Activated T-cell treated with anti-CD3 and anti-CD28 coated beads, Interleukin-2, amount 50 U/mL, for 72 hours (primary cell): ENCODE measurements at regions not wholly inside any gene's neighbourhood (a gene's known extent, or its start where the extent isn't known, plus 50 kb on each side); places are given as distances from the start of the nearest gene placed in this dataset.

Experiments used
- ATAC-seq, 2 donors: fragments of 150-1000 bp; cut with Tn5 transposase; replicated peaks in 1 of 2; 2 replicates each; pipeline ENCODE4 v1.10.0; 2021; ENCODE audit warnings: moderate library complexity in 2 of 2, mild to moderate bottlenecking in 1 of 2
- DNase-seq, 2 donors: peaks; one replicate each; pipeline ENCODE4 v3.0.0; 2021 to 2022; ENCODE audit warnings: mixed read lengths in 1 of 2
- H3K27ac Mint-ChIP-seq: one replicate; pipeline ENCODE4 v1.8.0; 2022; ENCODE audit warnings: mild to moderate bottlenecking, moderate library complexity, mixed read lengths
- H3K27me3 Mint-ChIP-seq: one replicate; pipeline ENCODE4 v1.8.0; 2022; ENCODE audit warnings: low read depth, mixed read lengths
- H3K36me3 Mint-ChIP-seq, 2 donors: one replicate each; pipeline ENCODE4 v1.8.0; 2022; ENCODE audit warnings: mixed read lengths in 2 of 2, mild to moderate bottlenecking in 1 of 2; ENCODE audit not compliant: insufficient read depth in 2 of 2
- H3K4me1 Mint-ChIP-seq: one replicate; pipeline ENCODE4 v1.8.0; 2022; ENCODE audit warnings: low read depth, mixed read lengths
- H3K4me3 Mint-ChIP-seq, 2 donors: one replicate each; pipeline ENCODE4 v1.8.0; 2022; ENCODE audit warnings: mild to moderate bottlenecking in 2 of 2, mixed read lengths in 2 of 2, moderate library complexity in 2 of 2
- H3K9me3 Mint-ChIP-seq, 2 donors: one replicate each; pipeline ENCODE4 v1.8.0; 2022; ENCODE audit warnings: mixed read lengths in 2 of 2

- peak overlapping the region; percentile 62 for H3K27ac Mint-ChIP-seq
- H3K9me3 Mint-ChIP-seq = no peaks in the 10 kb centered on the region
- H3K36me3 Mint-ChIP-seq = no peaks in the 10 kb centered on the region
- H3K27me3 Mint-ChIP-seq = peaks cover 35% of the 10 kb centered on the region
- DNase-seq = no peak
- ATAC-seq = no peak
- no peak overlapping the region for H3K4me3 Mint-ChIP-seq
- no peaks in the 10 kb centered on the region for H3K4me1 Mint-ChIP-seq
Measured at GRCh38 chr10:128539510-128540127, 413.4 kb upstream of the MKI67 start.

GRCh38 chr10:128540128-128540762, 414.0 kb upstream of the MKI67 start:
- ATAC-seq (no peak), DNase-seq (no peak)
- peaks cover 35% of the 10 kb centered on the region for H3K27me3 Mint-ChIP-seq
- H3K27ac Mint-ChIP-seq = no peak overlapping the region
- H3K9me3 Mint-ChIP-seq = no peaks in the 10 kb centered on the region
- no peaks in the 10 kb centered on the region for H3K36me3 Mint-ChIP-seq
- H3K4me3 Mint-ChIP-seq = no peak overlapping the region
- no peaks in the 10 kb centered on the region for H3K4me1 Mint-ChIP-seq

- no peak overlapping the region for H3K4me3 Mint-ChIP-seq
- H3K4me1 Mint-ChIP-seq = no peaks in the 10 kb centered on the region
Measured at GRCh38 chr10:128540781-128541761, 414.8 kb upstream of the MKI67 start.

GRCh38 chr10:128541926-128542475, 415.8 kb upstream of the MKI67 start:
- no peak overlapping the region for H3K27ac Mint-ChIP-seq
- H3K9me3 Mint-ChIP-seq = no peaks in the 10 kb centered on the region
- H3K4me1 Mint-ChIP-seq = no peaks in the 10 kb centered on the region
- ATAC-seq (no peak), DNase-seq (no peak)
- H3K36me3 Mint-ChIP-seq = no peaks in the 10 kb centered on the region
- no peak overlapping the region for H3K4me3 Mint-ChIP-seq
- peaks cover 35% of the 10 kb centered on the region for H3K27me3 Mint-ChIP-seq

More at GRCh38 chr10:128540781-128541761, 414.8 kb upstream of the MKI67 start:
- DNase-seq (no peak), ATAC-seq (no peak)
- no peaks in the 10 kb centered on the region for H3K36me3 Mint-ChIP-seq
- peaks cover 35% of the 10 kb centered on the region for H3K27me3 Mint-ChIP-seq
- H3K9me3 Mint-ChIP-seq = no peaks in the 10 kb centered on the region
- H3K27ac Mint-ChIP-seq = no peak overlapping the region

- Mint-ChIP-seq H3K36me3 (no peaks in the 10 kb centered on the region), H3K27ac (no peak overlapping the region), H3K9me3 (no peaks in the 10 kb centered on the region), H3K4me3 (no peak overlapping the region), H3K4me1 (no peaks in the 10 kb centered on the region), H3K27me3 (peaks cover 35% of the 10 kb centered on the region)
- no peak for ATAC-seq
- DNase-seq = no peak
Measured at GRCh38 chr10:128542659-128543058, 416.4 kb upstream of the MKI67 start.

- no peak overlapping the region for H3K27ac Mint-ChIP-seq
- H3K4me1 Mint-ChIP-seq = no peaks in the 10 kb centered on the region
- H3K9me3 Mint-ChIP-seq = no peaks in the 10 kb centered on the region
- H3K36me3 Mint-ChIP-seq = no peaks in the 10 kb centered on the region
- no peak overlapping the region for H3K4me3 Mint-ChIP-seq
- DNase-seq (no peak), ATAC-seq (no peak)
- peaks cover 35% of the 10 kb centered on the region for H3K27me3 Mint-ChIP-seq
Measured at GRCh38 chr10:128543151-128543550, 416.9 kb upstream of the MKI67 start.

GRCh38 chr10:128545216-128545615, 419.0 kb upstream of the MKI67 start:
- ATAC-seq (no peak), DNase-seq (no peak)
- no peaks in the 10 kb centered on the region for H3K36me3 Mint-ChIP-seq
- peaks cover 17% of the 10 kb centered on the region for H3K27me3 Mint-ChIP-seq
- no peak overlapping the region for H3K4me3 Mint-ChIP-seq
- H3K27ac Mint-ChIP-seq = no peak overlapping the region
- H3K4me1 Mint-ChIP-seq = no peaks in the 10 kb centered on the region
- no peaks in the 10 kb centered on the region for H3K9me3 Mint-ChIP-seq

- no peak overlapping the region for H3K4me3 Mint-ChIP-seq
- H3K27me3 Mint-ChIP-seq = peaks cover 6% of the 10 kb centered on the region
- no peaks in the 10 kb centered on the region for H3K36me3 Mint-ChIP-seq
- no peak for DNase-seq
- no peak for ATAC-seq
- no peak overlapping the region for H3K27ac Mint-ChIP-seq
- H3K4me1 Mint-ChIP-seq = no peaks in the 10 kb centered on the region
- peaks cover 0 to 3% of the 10 kb centered on the region in 2 donors for H3K9me3 Mint-ChIP-seq
Measured at GRCh38 chr10:128546651-128547165, 420.5 kb upstream of the MKI67 start.

GRCh38 chr10:128549101-128549608, 422.9 kb upstream of the MKI67 start:
- no peaks in the 10 kb centered on the region for H3K4me1 Mint-ChIP-seq
- no peak overlapping the region for H3K4me3 Mint-ChIP-seq
- no peak overlapping the region for H3K27ac Mint-ChIP-seq
- DNase-seq (no peak), ATAC-seq (no peak)
- H3K27me3 Mint-ChIP-seq = no peaks in the 10 kb centered on the region
- peaks cover 0 to 3% of the 10 kb centered on the region in 2 donors for H3K9me3 Mint-ChIP-seq
- no peaks in the 10 kb centered on the region for H3K36me3 Mint-ChIP-seq

GRCh38 chr10:128550045-128550444, 423.8 kb upstream of the MKI67 start:
- Mint-ChIP-seq H3K27ac (no peak overlapping the region), H3K36me3 (no peaks in the 10 kb centered on the region), H3K4me3 (no peak overlapping the region), H3K27me3 (no peaks in the 10 kb centered on the region), H3K4me1 (no peaks in the 10 kb centered on the region), H3K9me3 (peaks cover 0 to 3% of the 10 kb centered on the region in 2 donors)
- no peak for DNase-seq
- no peak for ATAC-seq

- Mint-ChIP-seq H3K27me3 (no peaks in the 10 kb centered on the region), H3K4me1 (no peaks in the 10 kb centered on the region), H3K9me3 (peaks cover 0 to 3% of the 10 kb centered on the region in 2 donors), H3K36me3 (no peaks in the 10 kb centered on the region), H3K4me3 (no peak overlapping the region), H3K27ac (no peak overlapping the region)
- DNase-seq (no peak), ATAC-seq (no peak)
Measured at GRCh38 chr10:128551475-128551874, 425.3 kb upstream of the MKI67 start.

- no peaks in the 10 kb centered on the region for H3K4me1 Mint-ChIP-seq
- H3K4me3 Mint-ChIP-seq = no peak overlapping the region
- no peak for ATAC-seq
- H3K27ac Mint-ChIP-seq = no peak overlapping the region
- H3K27me3 Mint-ChIP-seq = no peaks in the 10 kb centered on the region
- peaks cover 0 to 3% of the 10 kb centered on the region in 2 donors for H3K9me3 Mint-ChIP-seq
- H3K36me3 Mint-ChIP-seq = no peaks in the 10 kb centered on the region
- no peak for DNase-seq
Measured at GRCh38 chr10:128553755-128554154, 427.5 kb upstream of the MKI67 start.
